C4-2B (cell line): ENCODE measurements at regions not wholly inside any gene's neighbourhood (a gene's known extent, or its start where the extent isn't known, plus 50 kb on each side); places are given as distances from the start of the nearest gene placed in this dataset.

Source experiments
- H3K27ac ChIP-seq: fragments of 450-650 bp; 2 replicates; pipeline ENCODE4 v1.5.1; 2017
- ZFX ChIP-seq: fragments of 450-650 bp; IDR thresholded peaks from 2 replicates; pipeline ENCODE4 v1.6.1; 2017
- TF ChIP-seq, protein P1 (sequence below): fragments of 450-650 bp; conservative IDR thresholded peaks from 2 replicates; pipeline ENCODE4 v1.5.1; 2017; ENCODE audit warnings: mild to moderate bottlenecking

DNA sequence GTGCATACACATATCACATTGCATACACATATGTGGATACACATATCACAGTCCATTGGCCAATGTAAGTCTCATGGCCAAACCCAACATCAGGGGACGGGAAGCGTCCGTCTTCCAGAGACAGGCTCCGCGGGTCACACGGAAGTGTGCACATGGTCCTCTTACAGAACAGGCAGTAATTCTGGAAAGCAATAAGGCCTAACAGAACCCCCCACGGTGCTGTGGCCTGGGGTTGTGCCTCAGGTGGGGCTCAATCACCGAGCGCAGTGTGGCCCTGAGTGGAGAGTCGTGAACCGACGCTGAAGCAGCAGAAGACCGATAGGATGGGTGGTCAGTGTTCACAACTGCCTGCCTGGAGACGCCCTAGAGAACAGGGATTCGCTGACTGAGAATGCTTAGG, 857.3 kb downstream of the GALR1 start:
- no peak overlapping the region for H3K27ac ChIP-seq
- TF ChIP-seq, protein P1, sequence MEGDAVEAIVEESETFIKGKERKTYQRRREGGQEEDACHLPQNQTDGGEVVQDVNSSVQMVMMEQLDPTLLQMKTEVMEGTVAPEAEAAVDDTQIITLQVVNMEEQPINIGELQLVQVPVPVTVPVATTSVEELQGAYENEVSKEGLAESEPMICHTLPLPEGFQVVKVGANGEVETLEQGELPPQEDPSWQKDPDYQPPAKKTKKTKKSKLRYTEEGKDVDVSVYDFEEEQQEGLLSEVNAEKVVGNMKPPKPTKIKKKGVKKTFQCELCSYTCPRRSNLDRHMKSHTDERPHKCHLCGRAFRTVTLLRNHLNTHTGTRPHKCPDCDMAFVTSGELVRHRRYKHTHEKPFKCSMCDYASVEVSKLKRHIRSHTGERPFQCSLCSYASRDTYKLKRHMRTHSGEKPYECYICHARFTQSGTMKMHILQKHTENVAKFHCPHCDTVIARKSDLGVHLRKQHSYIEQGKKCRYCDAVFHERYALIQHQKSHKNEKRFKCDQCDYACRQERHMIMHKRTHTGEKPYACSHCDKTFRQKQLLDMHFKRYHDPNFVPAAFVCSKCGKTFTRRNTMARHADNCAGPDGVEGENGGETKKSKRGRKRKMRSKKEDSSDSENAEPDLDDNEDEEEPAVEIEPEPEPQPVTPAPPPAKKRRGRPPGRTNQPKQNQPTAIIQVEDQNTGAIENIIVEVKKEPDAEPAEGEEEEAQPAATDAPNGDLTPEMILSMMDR, result no peak
- no peak for TF ChIP-seq ZFX

DNA sequence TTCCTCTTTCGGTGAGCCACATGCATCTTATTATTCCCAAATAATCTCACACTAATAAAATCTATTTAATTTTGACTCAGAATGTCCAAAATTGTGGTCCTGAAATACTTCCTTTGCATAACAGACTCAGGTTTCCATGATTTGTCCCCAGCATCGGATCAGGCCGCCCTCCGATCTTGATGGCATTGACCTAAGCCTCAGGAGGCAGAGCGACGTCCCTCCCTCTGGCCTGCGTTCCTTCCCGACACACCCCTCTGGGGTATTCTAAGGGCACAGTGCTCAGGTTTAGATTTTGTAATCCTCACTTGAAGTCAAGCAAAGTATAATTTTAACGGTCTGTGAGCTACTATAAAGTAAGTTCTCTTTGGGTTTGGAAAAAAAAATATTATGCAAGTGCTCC, 857.7 kb downstream of the GALR1 start:
- H3K27ac ChIP-seq, result no peak overlapping the region
- TF ChIP-seq ZFX, result no peak
- TF ChIP-seq, protein P1, result no peak

DNA sequence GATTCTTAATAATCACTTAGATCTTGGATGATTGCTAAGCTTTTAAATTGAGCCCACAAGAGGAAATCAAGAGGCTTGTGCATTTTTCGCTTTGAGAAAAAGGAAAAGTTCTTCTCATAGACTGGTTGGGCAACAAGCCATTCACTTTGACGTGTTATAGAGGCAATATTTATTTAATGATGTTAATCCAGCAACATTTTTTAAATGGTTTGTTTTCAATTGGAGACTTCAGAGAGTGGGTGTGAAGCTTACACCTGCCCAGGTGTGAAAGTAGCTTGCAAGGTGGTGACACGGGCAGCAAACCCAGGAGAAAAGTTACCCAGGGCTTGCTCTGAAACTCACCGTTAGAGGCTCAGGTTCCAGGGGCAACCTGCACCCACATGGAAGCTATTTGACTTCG, 858.9 kb downstream of the GALR1 start:
- TF ChIP-seq, protein P1, result no peak
- no peak for TF ChIP-seq ZFX
- no peak overlapping the region for H3K27ac ChIP-seq

DNA sequence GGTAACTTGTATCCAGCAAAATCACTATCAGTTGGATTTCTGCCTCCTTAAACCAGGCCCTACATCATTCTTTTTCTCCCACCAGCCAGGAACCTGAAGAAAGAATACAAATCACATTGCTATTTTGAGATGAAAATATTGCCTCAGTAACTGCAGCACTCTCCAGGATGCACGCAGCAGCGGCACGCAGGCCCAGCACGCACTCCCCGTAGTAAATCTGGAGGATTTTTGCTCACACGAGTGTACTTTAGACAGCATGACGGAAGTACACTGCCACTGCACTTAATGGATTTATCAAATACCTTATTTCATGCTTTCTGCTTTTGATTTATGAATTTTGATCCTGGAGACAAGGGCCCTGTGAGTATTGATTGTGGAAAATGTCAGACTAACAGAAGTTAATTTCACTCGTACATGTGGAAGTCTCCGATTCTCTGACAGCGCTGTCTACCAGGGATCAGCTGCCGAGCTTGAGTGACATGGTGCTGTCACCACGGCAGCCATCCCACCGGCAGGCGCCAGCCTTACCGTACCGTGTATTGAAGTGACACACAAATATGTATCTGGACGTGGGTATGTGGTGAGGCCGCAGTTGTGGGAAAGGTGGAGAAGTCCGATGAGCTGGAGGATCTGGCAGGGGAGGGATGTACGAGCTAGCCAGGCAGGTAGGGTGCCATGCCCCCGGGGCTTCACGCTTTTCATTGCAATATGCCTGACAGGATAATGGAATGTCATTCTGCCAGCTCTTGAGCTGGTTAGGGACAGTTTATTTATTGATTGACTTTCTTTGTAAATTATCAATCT, 863.7 kb downstream of the GALR1 start:
- no peak for TF ChIP-seq ZFX
- TF ChIP-seq, protein P1, result no peak
- no peak overlapping the region for H3K27ac ChIP-seq

DNA sequence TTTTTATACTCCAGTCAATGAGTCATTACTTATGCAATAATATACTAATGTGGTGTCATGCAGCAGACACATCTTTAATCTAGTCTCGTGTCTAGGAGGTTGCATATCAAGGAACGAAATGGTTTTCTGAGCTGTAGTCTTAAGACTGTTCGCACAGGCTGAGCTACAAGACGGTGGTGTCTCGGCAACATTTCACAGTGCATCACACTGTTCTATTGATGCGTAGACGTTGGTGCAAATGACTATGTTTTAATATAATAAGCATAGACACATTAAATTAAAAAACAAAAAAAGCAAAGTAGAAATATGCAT, 864.2 kb downstream of the GALR1 start:
- TF ChIP-seq, protein P1, result no peak
- no peak overlapping the region for H3K27ac ChIP-seq

DNA sequence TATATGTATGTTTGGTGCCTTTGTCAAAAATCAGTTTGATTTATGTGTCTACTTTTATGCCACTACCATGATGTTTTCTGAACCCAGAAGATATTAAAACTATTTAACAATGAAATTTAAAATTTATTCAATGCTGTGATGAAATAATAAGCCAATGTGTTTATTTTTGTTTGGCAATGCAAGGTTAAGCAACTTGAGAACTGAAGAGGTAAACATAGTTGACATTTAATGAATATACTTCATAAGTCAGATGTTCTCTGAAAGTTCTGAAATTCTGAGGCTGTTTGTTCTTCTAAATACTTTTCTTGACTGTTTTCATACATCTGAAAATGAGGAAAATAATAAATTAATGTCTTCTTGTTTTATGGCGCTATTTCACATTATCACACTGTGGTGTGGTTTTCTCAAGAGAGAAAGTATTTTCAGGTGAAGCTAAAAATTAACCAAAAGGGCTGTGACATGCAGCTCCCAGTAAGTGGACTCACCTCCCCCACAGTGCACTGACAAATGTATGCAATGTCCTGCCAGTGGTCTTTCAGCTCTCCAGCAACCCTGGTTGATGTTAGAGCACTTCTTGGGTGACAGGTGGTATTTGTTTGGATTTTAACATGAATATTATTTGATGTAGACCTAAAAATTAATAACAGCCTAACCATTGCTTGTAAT, 863.6 kb upstream of the SALL3 start:
- no peak for TF ChIP-seq ZFX
- TF ChIP-seq, protein P1, result no peak
- no peak overlapping the region for H3K27ac ChIP-seq

DNA sequence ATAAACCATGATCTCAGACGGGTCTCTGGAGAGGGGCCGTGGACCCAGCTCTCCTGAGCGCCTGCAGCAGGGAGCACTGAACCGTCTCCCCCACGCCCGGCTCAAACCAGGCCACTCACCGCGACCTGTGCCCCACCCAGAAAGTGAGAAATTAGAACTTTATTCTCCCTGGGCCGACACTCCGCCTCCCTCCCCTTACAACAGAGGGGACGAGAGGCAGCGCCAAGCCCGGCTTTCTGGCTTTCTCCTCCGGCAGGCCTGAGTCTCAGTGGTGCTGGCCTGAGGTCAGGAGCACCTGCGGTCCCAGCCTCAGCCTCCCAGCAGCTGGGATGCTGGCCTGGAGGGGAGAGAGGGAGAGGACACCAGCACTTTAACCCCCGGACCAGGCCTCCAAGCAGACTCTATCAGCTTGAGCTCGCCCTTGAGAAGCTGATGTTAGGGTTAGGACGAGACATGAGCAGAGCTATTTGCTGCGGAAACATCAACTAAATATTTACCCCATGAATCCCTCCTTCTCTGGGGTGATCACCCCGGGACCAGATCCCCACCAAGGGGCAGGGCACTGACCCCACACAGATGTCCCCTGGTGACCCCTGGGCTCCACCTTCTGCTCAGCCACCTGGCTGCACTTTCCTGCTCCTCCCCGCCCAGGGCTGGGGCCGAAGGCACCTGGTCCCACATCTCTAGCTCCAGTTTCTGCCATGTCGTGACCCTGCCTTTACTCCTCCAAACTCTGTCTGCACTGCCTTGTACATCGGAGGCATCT, 856.3 kb upstream of the SALL3 start:
- H3K27ac ChIP-seq, result no peak overlapping the region
- TF ChIP-seq, protein P1, result no peak
